Activated CD4-positive, alpha-beta memory T cell treated with anti-CD3 and anti-CD28 coated beads for 36 hours (primary cell): ENCODE measurements at regions not wholly inside any gene's neighbourhood (a gene's known extent, or its start where the extent isn't known, plus 50 kb on each side); places are given as distances from the start of the nearest gene placed in this dataset.
"Not testable (repeated sequence)": the region's sequence is repeated elsewhere in the genome, so short reads cannot be mapped to it uniquely, and the experiment has no call there.

ENCODE experiments used
- CTCF ChIA-PET: fragments of 350-600 bp; sonication (Branson Sonifier 250); formaldehyde crosslinking; loops from one replicate; lab custom pipeline; 2021; ENCODE audit warnings: antibody characterized with exemption, inconsistent platforms; lab: Charles Lee
- POLR2A ChIA-PET: fragments of 350-600 bp; sonication (Branson Sonifier 250); formaldehyde crosslinking; loops from one replicate; lab custom pipeline; 2021; ENCODE audit warnings: antibody characterized with exemption; lab: Charles Lee
- DNase-seq: peaks from one replicate; pipeline ENCODE4 v3.0.0-alpha.2; 2020
- H3K27ac Mint-ChIP-seq: one replicate; pipeline ENCODE4 v1.8.0; 2021; ENCODE audit warnings: mixed read lengths
- H3K27me3 Mint-ChIP-seq: one replicate; pipeline ENCODE4 v1.8.0; 2021; ENCODE audit warnings: mixed read lengths
- H3K36me3 Mint-ChIP-seq: one replicate; pipeline ENCODE4 v1.8.0; 2021; ENCODE audit warnings: mixed read lengths
- H3K4me1 Mint-ChIP-seq: one replicate; pipeline ENCODE4 v1.8.0; 2021; ENCODE audit warnings: low read depth, mixed read lengths
- H3K4me3 Mint-ChIP-seq: one replicate; pipeline ENCODE4 v1.8.0; 2021; ENCODE audit warnings: mild to moderate bottlenecking, mixed read lengths
- H3K9me3 Mint-ChIP-seq: one replicate; pipeline ENCODE4 v1.8.0; 2021; ENCODE audit warnings: mixed read lengths
- intact Hi-C: fragments of 100-400 bp; cut with micrococcal nuclease; formaldehyde crosslinking; loops from one replicate; pipeline ENCODE4 v1.15.1; 2023

DNA sequence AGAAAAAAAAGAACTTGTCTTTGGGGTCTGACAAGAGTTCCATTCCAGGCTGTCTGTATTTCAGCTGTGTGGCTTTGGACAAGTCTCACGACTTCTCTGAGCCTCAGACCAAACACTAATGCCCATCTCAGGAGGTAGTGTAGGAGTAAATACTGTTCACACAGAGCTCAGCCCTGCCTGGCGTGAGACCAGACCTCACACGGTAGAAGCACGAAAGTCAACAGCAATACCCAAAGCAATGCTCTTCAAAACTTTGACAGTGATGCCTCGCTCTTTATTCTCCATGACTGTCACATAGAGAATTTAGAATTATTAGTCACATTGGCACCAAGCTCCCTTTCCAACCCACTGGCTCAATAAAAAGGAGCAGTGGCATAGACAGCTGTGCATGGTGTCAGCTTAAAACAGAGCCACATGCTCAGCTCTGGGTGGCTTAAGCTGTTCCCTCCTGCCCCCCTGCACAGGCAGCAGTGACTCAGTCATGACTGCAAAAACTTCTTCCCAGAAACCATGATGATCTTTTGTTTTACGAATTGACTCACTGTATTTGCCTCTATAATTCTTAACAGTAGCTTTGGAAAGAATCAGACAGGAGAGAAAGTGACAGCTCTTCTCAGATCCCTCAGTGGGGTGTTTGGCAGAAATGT is 74.0 kb upstream of the PHF21B start:
- H3K9me3 Mint-ChIP-seq: peaks cover 3% of the 10 kb centered on the region
- H3K27ac Mint-ChIP-seq: peak overlapping the region; percentile 35
- H3K4me3 Mint-ChIP-seq: no peak overlapping the region
- peak; percentile 69 for DNase-seq
- ChIA-PET POLR2A (interaction anchor here (1.1 kb wide), 1 partner anchor 19 kb away, joined by 3 read pairs; no protein-coding TSS in a partner anchor), CTCF (interaction anchor here (1.0 to 2.7 kb wide), 4 partner anchors 12 to 107 kb away, joined by 3 to 13 read pairs (median 4); no protein-coding TSS in a partner anchor)
- peaks cover 34% of the 10 kb centered on the region for H3K27me3 Mint-ChIP-seq
- H3K4me1 Mint-ChIP-seq: peaks cover 14% of the 10 kb centered on the region
- no peaks in the 10 kb centered on the region for H3K36me3 Mint-ChIP-seq
- intact Hi-C loops: loop anchor here (1.0 to 5.0 kb wide), 2 partner anchors 19 to 106 kb away; no protein-coding TSS in a partner anchor

DNA sequence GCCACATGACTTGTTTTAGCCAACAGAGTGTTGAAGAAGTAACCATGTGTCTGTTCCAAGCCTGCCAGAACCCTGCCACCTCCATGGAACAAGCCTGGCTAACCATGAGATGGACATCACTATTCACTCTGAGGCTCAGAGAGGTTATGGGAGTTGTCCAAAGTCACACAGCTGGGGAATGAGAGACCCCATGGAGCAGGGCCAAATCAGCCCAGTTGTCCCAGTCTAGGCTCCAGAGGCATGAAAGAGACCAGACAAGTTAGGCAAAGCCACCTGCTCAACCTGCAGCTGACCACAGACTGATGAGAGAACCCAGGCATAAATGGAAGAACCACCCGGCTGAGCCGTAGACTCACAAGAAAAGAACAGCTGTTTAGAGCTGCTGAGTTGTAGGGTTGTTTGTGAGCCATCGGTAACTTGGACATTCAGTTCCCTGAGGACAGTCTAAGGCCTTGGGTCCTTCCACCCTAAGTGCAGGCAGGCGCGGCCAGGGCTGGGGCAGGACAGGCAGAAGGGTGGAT is 74.7 kb upstream of the PHF21B start:
- H3K27me3 Mint-ChIP-seq: peaks cover 34% of the 10 kb centered on the region
- H3K4me1 Mint-ChIP-seq: peaks cover 14% of the 10 kb centered on the region
- DNase-seq: no peak
- peaks cover 3% of the 10 kb centered on the region for H3K9me3 Mint-ChIP-seq
- H3K36me3 Mint-ChIP-seq: no peaks in the 10 kb centered on the region
- H3K27ac Mint-ChIP-seq: peak overlapping the region; percentile 35
- ChIA-PET POLR2A (interaction anchor here (1.1 kb wide), 1 partner anchor 20 kb away, joined by 3 read pairs; no protein-coding TSS in a partner anchor), CTCF (interaction anchor here (1.2 to 2.7 kb wide), 3 partner anchors 11 to 15 kb away, joined by 3 to 13 read pairs (median 4); no protein-coding TSS in a partner anchor)
- H3K4me3 Mint-ChIP-seq: no peak overlapping the region
- intact Hi-C loops: loop anchor here (1.0 to 5.0 kb wide), 2 partner anchors 20 to 107 kb away; no protein-coding TSS in a partner anchor

DNA sequence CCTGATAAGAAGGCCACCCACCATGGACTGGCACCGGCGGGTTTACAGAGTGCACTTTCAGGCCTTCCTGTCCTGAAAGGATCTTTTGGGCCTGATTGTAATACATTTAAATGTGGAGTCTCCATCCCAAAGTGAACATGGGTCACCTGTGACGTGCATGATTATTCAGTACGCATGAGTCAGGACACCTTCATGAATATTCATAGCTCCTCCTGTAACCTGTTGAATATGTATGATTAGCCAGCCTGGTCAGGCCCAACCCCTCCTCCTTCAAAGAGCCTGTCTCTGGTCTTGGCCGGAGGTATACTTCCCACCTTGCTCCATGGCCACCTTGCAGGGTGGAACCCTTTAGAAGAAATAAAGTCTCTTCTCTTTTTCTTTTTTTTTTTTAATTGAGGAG is 75.9 kb upstream of the NUP50 start:
- no peak overlapping the region for H3K4me3 Mint-ChIP-seq
- no peaks in the 10 kb centered on the region for H3K36me3 Mint-ChIP-seq
- DNase-seq: no peak
- H3K9me3 Mint-ChIP-seq: no peaks in the 10 kb centered on the region
- peaks cover 14% of the 10 kb centered on the region for H3K4me1 Mint-ChIP-seq
- peaks cover 20% of the 10 kb centered on the region for H3K27me3 Mint-ChIP-seq
- ChIA-PET POLR2A (no interaction called here), CTCF (interaction anchor here (3.1 kb wide), 1 partner anchor 8 kb away, joined by 12 read pairs; no protein-coding TSS in a partner anchor)
- H3K27ac Mint-ChIP-seq: no peak overlapping the region
- intact Hi-C loops: no loop called here

DNA sequence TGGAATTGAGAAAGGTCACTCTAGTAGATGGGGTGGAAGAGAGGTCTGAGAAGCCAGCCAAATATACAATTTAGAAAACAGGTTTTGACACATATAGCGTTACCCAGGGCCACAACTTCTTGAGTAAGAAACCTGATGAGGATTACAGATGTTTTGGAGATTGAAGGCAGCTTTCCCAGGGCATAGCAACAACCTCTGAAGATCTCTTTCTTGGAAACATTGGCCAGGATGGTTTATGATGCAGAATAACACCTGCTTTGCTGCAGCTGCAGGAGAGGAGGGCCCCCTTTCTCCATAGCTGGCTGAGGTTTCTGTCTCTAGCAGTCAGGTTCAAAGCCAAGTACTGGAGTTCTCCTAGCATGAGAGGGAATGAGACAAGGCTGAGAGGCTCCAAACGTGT is 75.1 kb upstream of the NUP50 start:
- Mint-ChIP-seq H3K36me3 (no peaks in the 10 kb centered on the region), H3K27me3 (peaks cover 13% of the 10 kb centered on the region), H3K4me1 (peaks cover 13% of the 10 kb centered on the region), H3K4me3 (no peak overlapping the region), H3K27ac (no peak overlapping the region), H3K9me3 (no peaks in the 10 kb centered on the region)
- ChIA-PET CTCF (interaction anchor here (3.1 kb wide), 1 partner anchor 7 kb away, joined by 12 read pairs; no protein-coding TSS in a partner anchor), POLR2A (no interaction called here)
- DNase-seq: no peak
- intact Hi-C loops: no loop called here

DNA sequence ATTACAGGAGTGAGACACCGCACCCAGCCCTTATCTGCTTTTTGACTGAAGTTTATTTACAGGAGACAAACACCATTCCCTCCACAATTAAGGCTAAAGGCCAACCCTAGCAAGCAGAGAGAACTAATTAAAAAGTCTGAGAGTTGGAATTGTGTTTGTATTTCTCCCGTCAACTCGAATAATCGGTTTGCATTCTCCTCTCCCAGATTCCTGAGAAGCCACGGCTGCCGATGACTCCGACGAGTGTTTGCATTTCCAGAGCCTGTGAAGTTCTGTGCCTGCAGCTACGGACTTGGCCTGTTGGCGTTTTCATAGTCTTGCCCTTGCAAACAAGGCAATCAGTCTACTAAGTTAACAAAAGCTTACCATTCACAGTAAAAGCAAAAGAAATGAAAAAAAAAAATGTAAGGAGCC is 73.2 kb upstream of the NUP50 start:
- no peak overlapping the region for H3K4me3 Mint-ChIP-seq
- intact Hi-C loops: no loop called here
- H3K36me3 Mint-ChIP-seq: no peaks in the 10 kb centered on the region
- POLR2A ChIA-PET: no interaction called here
- no peak overlapping the region for H3K27ac Mint-ChIP-seq
- peaks cover 2% of the 10 kb centered on the region for H3K27me3 Mint-ChIP-seq
- H3K4me1 Mint-ChIP-seq: no peaks in the 10 kb centered on the region
- CTCF ChIA-PET: no interaction called here
- DNase-seq: no peak
- no peaks in the 10 kb centered on the region for H3K9me3 Mint-ChIP-seq

DNA sequence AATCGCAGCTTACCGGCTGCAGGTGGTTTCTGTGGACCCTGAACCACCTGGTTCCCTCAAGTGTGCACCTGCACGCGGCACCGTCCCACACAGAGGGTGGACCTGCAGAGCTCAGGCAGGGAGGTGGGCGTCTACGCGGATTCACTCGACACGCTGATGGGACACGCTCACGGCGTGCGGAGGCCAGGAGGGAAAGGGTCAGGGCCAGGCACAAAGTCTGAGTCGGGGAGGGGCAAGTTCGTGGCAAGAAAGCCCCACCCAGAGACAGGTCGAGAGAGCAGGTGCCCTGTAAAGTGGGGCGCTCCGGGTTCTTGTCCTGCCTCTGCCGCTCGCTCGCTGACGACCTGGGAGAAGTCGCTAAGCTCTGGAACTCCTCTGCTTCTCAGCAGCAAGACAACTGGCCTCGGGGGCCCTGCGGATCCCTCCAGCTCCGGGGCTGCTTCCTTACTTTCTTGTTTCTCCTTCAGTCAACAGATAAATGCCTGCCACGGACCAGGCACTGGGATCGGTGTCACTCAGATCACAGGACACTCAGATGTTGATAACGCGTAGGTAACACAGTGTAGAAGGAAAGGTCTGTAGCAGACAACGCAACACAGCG is 72.4 kb upstream of the NUP50 start:
- Mint-ChIP-seq H3K4me3 (no peak overlapping the region), H3K36me3 (no peaks in the 10 kb centered on the region), H3K9me3 (no peaks in the 10 kb centered on the region), H3K27me3 (peaks cover 3% of the 10 kb centered on the region), H3K27ac (no peak overlapping the region), H3K4me1 (no peaks in the 10 kb centered on the region)
- CTCF ChIA-PET: no interaction called here
- DNase-seq: no peak
- POLR2A ChIA-PET: no interaction called here
- intact Hi-C loops: no loop called here

DNA sequence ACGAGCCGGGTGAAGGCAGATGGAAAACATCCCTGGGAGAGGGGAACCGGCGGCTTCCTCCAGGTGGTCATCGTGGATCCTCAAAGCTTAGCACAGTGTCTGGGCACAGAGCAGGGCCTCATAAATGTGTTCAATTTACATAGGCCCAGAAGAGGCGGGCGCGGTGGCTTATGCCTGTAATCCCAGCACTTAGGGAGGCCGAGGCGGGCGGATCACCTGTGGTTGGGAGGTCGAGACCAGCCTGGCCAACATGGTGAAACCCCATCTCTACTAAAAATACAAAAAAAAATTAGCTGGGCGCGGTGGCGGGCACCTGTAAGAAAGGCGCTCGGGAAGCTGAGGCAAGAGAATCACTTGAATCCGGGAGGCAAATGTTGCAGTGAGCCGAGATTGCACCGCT is 71.8 kb upstream of the NUP50 start:
- H3K4me1 Mint-ChIP-seq, H3K27ac Mint-ChIP-seq, H3K27me3 Mint-ChIP-seq, CTCF ChIA-PET, intact Hi-C loops, POLR2A ChIA-PET, H3K36me3 Mint-ChIP-seq, H3K9me3 Mint-ChIP-seq, H3K4me3 Mint-ChIP-seq, DNase-seq: not testable (repeated sequence)

DNA sequence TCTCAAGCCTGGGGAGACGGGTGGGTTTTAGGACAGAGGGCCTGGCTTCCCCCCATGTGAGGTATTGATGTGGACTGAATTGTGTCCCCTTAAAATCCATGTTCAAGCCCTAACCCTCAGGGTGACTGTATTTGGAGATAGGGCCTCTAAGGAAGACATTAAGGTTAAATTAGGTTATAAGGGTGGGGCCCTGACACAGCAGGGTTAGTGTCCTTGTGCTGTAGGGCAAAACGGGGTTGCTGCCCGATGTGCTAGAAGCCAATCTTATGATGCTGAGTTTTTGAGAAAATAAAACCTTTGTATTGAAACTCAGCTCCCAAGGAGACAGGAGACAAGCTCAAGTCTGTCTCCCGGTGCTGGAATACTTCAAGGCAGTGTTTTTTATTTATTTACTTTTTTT is 71.1 kb upstream of the NUP50 start:
- DNase-seq: no peak
- ChIA-PET POLR2A (no interaction called here), CTCF (interaction anchor here (1.6 kb wide), 1 partner anchor 272 kb away, joined by 5 read pairs; no protein-coding TSS in a partner anchor)
- no peaks in the 10 kb centered on the region for H3K9me3 Mint-ChIP-seq
- H3K27ac Mint-ChIP-seq: no peak overlapping the region
- no peak overlapping the region for H3K4me3 Mint-ChIP-seq
- intact Hi-C loops: no loop called here
- H3K4me1 Mint-ChIP-seq: no peaks in the 10 kb centered on the region
- H3K27me3 Mint-ChIP-seq: peaks cover 9% of the 10 kb centered on the region
- no peaks in the 10 kb centered on the region for H3K36me3 Mint-ChIP-seq

DNA sequence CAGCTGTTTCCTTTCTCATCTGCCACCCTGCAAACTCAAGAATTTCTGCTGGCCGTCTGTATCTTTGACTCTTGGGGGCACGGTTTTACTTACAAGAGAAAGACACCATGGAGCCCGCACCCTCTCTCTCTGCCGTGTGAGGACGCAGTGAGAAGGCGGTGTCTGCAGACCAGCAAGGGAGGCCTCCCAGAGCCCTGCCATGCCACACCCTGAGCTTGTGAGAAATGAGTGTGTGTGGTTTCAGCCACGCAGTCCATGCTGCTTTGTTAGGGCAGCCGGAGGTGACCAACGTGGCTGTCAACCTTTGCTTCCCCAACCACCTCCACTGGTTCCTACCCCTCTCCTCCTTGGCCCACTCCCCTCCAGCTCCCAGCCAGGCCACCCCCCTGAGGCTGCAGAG is 70.1 kb upstream of the NUP50 start:
- Mint-ChIP-seq H3K36me3 (no peaks in the 10 kb centered on the region), H3K9me3 (no peaks in the 10 kb centered on the region), H3K27ac (no peak overlapping the region), H3K4me1 (peaks cover 4% of the 10 kb centered on the region), H3K27me3 (peaks cover 12% of the 10 kb centered on the region), H3K4me3 (no peak overlapping the region)
- POLR2A ChIA-PET: no interaction called here
- DNase-seq: no peak
- CTCF ChIA-PET: interaction anchor here (1.0 to 1.6 kb wide), 2 partner anchors 8 to 273 kb away, joined by 3 to 5 read pairs; no protein-coding TSS in a partner anchor
- intact Hi-C loops: no loop called here

DNA sequence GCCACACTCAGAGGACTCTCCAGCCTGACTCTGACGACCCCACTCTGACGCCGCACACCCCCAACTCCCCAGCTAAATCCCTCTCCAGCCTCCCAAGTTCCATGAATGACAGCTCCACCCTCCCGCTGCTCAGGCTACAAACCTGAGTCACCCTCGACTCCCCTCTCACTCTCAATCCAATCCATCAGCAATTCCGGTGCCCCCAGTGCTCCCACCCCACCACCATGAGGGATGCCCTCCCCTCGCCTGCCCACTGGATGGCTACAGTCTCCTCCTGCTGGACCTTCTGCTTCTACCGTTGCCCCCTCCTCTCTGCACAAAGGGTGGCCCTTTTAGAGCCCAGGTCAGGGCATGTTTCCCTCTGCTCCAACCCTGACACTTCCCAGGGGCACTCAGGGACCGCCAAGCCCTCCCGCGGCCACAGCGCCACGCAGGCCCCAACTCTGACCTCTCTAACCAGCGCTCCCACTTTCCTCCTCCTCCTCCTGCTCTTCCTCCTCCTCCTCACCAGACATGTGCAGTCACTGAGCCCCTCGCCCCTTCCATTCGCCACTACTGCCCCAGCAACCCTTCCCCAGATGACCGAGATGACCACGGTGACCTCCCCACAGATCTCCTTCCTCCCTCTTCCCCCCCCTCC is 69.5 kb upstream of the NUP50 start:
- no peak for DNase-seq
- CTCF ChIA-PET: interaction anchor here (1.0 to 2.8 kb wide), 4 partner anchors 7 to 273 kb away, joined by 3 to 13 read pairs (median 8); no protein-coding TSS in a partner anchor
- no peaks in the 10 kb centered on the region for H3K9me3 Mint-ChIP-seq
- intact Hi-C loops: no loop called here
- H3K4me3 Mint-ChIP-seq: no peak overlapping the region
- H3K27me3 Mint-ChIP-seq: peaks cover 12% of the 10 kb centered on the region
- POLR2A ChIA-PET: no interaction called here
- peaks cover 4% of the 10 kb centered on the region for H3K4me1 Mint-ChIP-seq
- no peaks in the 10 kb centered on the region for H3K36me3 Mint-ChIP-seq
- H3K27ac Mint-ChIP-seq: no peak overlapping the region

DNA sequence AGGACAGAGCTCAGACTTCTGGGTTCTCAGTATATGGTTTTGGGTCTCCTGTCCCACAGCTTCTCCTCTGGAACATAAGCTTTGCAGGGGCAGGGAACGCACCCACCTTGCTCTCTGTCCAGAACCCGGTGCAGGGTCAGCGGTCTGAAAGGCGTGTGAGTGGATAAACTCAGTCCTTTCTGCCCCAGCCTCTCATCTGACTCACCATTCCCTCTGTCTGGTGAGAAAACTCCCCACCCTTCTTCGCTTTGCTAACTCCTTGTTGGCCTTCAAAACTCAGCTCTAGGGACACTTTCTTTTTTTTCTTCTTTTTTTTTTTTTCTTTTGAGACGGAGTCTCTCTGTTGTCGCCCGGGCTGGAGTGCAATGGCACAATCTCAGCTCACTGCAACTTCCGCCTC is 68.9 kb upstream of the NUP50 start:
- peaks cover 16% of the 10 kb centered on the region for H3K27me3 Mint-ChIP-seq
- H3K27ac Mint-ChIP-seq: no peak overlapping the region
- no peak for DNase-seq
- H3K36me3 Mint-ChIP-seq: no peaks in the 10 kb centered on the region
- ChIA-PET CTCF (interaction anchor here (1.5 to 2.8 kb wide), 4 partner anchors 8 to 274 kb away, joined by 4 to 13 read pairs (median 12); no protein-coding TSS in a partner anchor), POLR2A (no interaction called here)
- H3K4me3 Mint-ChIP-seq: no peak overlapping the region
- peaks cover 4% of the 10 kb centered on the region for H3K4me1 Mint-ChIP-seq
- intact Hi-C loops: no loop called here
- no peaks in the 10 kb centered on the region for H3K9me3 Mint-ChIP-seq
